HK-2 (cell line): ENCODE measurements at regions not wholly inside any gene's neighbourhood (a gene's known extent, or its start where the extent isn't known, plus 50 kb on each side); places are given as distances from the start of the nearest gene placed in this dataset.

Experiments used
- DNase-seq: peaks from one replicate; pipeline ENCODE4 v3.0.0-alpha.2; 2018; ENCODE audit not compliant: unreplicated experiment

- DNase-seq = no peak
These were observed 319.1 kb downstream of the C4orf33 start for GRCh38 chr4:129415004-129415403.

- DNase-seq = no peak
These were observed 324.7 kb downstream of the C4orf33 start for GRCh38 chr4:129420637-129421036.

DNA sequence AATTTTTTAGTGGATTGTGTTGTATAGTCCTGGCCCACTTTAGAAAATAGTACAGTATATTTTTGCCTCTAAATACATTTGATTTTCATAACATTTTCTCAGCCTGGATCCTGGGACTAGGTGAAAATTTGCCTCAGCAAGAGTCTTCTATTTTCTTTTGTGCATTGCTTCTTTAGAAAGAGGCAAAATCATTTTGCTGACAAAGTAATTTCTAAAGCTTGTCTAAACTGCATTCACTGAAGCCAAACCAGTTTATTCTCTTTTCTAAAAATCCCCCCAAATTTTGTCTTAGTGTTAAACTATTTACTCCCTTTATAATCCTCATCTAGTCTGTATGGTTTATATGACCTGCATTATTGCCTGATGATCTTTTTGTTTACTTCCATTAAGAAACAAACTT lies 326.3 kb downstream of the C4orf33 start:
- no peak for DNase-seq

DNA sequence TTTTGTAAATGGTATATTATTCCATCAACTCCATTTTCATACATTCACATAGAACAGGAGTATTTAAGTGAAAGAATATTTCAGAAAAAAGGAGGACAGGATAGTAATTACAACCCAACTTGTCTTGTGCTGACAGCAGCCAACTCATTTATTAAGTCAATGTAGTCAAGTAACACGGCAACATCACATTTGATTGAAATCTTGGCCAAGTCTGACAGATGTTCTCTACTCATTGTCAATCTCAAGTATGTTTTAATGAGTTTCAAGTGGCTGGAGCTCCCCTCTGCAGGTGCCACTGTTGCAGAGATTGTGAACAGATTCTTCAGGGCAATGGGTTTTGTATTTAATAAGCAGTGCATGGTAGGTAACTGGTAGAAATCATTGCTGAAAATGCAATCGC lies 332.5 kb downstream of the C4orf33 start:
- DNase-seq = no peak

DNA sequence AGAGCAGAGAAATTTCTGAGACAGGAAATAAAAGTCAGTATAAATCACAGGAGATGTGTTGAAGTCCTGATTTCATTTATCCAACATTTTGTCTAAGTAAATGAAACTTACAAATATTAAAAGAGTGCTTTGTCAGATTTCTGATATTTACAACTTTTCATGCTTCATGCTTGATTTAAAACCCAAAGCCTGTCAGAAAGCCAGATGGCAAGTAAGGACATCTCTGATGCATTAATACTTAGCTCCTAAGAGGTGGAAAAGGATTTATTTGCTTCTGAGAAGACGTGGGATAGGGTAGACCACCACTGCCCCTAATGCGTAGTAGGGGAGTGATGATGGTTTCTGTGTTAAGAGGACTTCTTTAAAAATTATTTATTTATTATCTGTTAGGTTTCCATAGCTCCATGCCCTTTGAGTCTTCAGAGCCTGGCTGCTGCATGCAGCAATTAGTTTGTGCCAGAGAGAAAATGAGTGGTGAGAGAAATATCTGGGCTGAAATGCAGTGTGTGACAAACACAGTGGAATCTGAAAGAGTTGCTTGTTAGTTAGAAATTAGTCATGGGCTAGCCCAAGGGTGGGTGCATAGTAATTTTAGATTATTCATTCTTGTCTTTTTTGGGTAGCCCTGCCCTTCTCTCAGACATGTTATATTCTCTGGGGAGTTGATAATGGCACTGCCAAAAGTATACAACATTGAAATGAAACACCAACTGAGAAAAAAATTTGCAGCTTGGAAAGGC lies 333.8 kb downstream of the C4orf33 start:
- no peak for DNase-seq

DNA sequence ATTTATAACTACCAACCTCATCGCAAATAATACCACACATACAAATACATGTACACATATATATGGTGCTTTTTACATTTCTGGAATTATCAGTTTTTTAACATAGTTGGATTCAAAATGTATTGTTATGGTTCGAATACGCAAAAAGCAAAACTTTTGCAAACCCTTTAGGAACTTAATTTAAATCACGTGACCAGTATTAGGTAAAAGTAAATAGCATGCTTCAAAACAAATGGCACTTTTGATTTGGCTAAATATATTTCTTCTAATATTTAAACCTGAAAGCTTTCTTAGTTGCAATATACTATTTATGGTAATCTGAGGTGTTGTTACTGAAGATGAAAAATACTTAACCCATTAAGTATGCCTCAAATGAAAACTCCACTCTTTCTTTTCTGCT lies 341.4 kb downstream of the C4orf33 start:
- no peak for DNase-seq

GRCh38 chr4:129438456-129438981 lies 342.6 kb downstream of the C4orf33 start:
- DNase-seq = no peak

DNA sequence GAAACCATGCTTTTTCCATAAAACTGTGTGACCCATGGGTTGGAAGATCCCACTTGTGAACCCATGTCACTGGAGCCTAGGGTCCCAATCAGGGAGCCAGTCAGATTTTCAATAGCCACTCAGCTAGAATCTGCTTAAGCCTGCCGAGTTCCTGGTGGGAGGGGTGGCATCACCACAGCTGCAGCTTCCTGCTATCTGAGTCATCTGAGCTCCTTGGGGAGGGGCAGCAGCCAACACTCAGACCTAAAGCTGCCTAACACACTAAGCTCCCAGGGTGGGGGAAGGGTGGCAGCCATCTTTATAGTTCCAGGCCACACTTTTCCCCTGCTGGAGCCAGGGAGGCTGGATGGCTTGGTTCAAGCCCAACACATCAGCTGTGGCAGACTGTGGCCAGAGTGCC lies 350.1 kb downstream of the C4orf33 start:
- no peak for DNase-seq

DNA sequence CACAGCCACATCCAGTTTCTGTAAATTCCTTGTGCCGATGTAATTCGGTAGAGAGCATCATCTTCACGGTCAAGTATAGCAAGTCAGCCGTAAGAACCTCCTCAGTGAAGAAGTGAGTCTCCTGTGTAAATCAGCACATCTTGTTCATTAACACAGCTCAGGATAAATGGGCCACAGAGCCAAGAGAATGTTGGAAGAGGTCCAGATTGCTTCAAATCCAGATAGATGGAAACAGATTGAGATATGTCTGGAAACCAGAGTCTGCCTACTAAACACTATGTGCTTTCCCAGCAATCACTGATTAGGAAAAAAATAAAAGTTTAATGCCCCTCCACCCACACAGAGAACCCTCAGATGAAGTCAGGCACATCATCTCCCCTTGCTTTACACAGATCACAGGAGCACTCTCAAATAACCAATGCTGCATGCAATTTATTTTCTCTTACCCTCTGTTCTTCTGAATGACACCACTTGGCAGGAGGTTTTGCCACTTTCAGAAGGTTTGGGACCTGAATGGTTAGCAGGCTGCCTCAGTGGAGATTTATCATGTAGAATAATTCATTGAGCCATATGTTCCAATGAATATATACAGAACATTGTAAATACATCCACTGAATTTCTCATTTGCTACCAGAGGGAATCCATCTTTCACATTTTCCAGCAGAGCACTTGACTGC lies 357.7 kb downstream of the C4orf33 start:
- DNase-seq = no peak

DNA sequence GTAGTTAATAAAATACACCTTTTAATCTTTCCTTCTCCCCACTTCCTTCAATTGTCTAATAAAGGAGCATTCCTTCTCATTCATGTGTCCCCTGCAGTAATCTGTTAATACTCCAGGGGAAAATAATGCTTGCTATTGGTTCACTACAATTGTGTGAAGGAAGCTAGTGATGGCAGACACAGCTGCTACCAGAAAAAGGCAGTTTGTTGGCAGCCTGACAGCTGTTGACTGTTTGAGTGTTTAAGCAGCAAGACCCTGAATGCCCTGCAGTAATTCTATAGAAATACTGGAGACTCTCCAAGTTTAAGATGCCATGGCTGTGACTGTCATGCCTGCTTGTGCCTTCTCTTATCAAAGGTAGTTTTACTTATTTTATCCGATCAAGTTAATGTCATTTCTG lies 359.5 kb downstream of the C4orf33 start:
- DNase-seq = no peak

- no peak for DNase-seq
These were observed 372.7 kb downstream of the C4orf33 start for GRCh38 chr4:129468624-129469023.

DNA sequence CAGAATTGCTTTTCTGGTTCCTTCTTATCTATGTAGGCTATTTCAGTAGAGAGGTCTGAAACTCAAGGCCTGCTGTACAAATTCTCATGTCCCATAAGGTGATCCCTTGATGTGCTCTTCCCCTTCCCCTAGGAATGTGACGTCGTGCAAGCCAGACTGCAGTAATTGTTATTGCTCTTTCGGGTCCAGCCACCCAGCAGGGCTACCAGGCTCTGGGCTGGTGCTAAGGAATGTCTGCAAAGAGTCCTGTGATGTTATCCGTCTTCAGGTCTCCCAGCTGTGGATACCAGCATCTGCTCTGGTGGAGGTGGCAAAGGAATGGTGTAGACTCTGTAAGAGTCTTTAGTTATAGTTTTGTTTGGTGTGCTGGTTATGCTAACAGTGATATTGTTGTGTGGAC lies 378.7 kb downstream of the C4orf33 start:
- no peak for DNase-seq

DNA sequence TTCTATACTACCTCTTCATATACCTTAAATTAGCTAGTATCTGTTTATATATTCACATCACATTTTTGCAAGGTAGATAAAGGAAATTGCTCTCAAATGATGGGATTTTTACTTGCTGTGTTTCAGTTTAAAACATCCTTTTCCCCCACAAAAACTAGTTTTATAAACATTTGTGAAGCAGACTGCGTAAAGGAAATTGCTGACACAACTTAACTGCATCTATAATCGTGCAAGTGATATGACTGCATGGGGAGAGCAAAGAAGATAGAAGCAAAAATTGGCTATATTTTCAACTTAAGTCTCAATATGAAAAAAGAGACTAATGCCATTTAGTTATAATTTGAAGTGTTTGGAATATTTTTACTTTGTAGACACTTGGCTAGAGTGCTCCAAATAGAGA lies 385.2 kb downstream of the C4orf33 start:
- DNase-seq = no peak

GRCh38 chr4:129488427-129488826 lies 392.5 kb downstream of the C4orf33 start:
- no peak for DNase-seq

DNA sequence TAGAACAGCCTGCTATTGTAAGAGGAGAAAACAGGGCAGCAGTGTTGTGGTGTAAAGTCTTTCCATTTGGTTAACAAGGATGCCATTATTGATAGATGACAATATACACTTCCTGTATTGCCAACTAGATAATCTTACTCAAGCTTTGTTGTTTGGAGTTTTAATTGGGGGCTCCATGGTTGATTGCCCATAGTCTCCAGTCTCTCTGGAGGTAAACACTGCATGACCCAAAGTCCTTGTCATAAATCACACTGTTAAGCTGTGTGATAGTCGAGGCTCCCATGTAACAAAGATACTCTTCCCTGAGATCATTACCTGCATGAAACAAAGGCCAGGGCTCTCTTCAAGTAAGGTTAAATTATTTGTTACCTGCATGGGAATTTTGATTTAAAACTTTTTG lies 394.6 kb downstream of the C4orf33 start:
- DNase-seq = no peak

GRCh38 chr4:129498626-129499025 lies 402.7 kb downstream of the C4orf33 start:
- no peak for DNase-seq

GRCh38 chr4:129514852-129515251 lies 418.9 kb downstream of the C4orf33 start:
- no peak for DNase-seq

GRCh38 chr4:129515356-129515755 lies 419.4 kb downstream of the C4orf33 start:
- no peak for DNase-seq

DNA sequence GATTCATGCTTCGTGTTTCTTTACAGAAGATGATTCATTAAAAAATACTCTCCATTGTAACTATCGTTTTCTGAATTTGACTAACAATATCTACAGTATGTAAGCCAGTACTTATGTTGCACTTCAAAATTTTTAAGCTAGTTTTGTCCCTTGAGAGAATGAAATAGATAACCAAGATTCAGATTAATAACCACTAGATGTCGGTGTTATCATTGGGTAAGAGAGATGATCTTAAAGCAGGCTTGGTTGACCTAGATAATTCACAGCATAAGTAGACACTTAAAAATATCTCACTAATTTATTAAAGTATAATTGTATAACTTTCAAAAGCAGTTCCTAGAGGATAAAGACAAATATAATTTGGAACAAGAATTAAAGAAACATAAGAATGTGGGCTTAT lies 430.9 kb downstream of the C4orf33 start:
- DNase-seq = no peak

- no peak for DNase-seq
These were observed 435.3 kb downstream of the C4orf33 start for GRCh38 chr4:129531253-129531652.

DNA sequence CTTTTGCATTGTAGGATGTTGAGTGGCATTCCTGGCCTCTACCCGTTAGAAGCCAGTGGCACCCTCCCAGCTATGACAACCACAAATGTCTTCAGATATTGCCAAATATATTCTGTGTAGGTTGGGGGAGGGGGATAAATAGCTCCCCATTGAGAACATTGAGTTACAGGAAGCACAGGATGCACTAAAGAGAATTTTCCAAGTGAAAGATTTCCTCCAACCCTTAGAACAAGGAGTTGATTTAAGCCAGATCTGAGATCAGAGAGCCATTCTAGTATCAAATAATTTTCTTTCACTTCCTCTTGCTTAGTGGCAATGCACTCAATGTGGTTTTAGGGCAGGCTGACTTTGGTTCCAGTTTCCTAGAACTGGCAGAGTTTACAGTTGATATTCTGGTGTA lies 436.6 kb downstream of the C4orf33 start:
- no peak for DNase-seq

GRCh38 chr4:129543299-129543698 lies 447.3 kb downstream of the C4orf33 start:
- DNase-seq = no peak

DNA sequence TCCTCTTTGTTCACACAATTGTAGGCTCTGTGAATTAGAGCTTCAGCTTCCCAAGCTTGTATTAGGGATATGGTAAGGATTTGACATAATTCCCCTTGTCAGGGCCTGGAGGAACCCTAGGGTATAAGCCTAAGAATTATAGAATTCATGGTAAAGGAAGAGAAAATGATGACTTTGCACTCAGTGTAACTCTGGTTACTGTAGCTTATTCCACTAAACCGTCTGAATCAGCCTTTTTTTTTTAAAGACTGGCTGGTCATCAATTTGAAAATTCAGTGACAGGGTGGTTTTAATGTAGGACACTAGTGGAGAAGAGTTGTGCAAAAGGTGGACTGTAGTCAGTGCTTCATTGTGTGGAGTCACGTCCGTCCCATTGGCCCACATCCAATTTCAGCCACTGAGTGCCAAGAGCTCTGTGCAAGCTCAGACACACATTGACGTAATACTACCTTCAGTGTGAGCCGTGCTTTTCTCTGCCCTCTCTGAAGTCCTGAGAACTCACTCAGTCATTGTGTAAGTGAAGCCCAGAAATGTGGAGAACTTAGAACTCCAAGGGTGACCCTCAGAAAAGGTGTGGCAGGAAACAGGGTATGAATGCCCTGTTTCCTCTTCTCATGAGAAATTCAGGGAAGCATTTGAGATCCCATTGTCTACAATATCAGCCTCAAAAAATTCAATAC lies 449.8 kb downstream of the C4orf33 start:
- no peak for DNase-seq
